PC-9 (cell line): ENCODE measurements at regions not wholly inside any gene's neighbourhood (a gene's known extent, or its start where the extent isn't known, plus 50 kb on each side); places are given as distances from the start of the nearest gene placed in this dataset.

ENCODE experiments used
- EZH2 ChIP-seq: fragments of 200-600 bp; sonication (generic); IDR thresholded peaks from 2 replicates; pipeline ENCODE4 v1.8.0; 2017; ENCODE audit warnings: antibody characterized with exemption, low read depth
- TF ChIP-seq, protein P1 (sequence below): fragments of 200-600 bp; sonication (generic); conservative IDR thresholded peaks from 2 replicates; pipeline ENCODE4 v1.6.1; 2017; ENCODE audit warnings: mixed run types, antibody characterized with exemption, mild to moderate bottlenecking, moderate library complexity

DNA sequence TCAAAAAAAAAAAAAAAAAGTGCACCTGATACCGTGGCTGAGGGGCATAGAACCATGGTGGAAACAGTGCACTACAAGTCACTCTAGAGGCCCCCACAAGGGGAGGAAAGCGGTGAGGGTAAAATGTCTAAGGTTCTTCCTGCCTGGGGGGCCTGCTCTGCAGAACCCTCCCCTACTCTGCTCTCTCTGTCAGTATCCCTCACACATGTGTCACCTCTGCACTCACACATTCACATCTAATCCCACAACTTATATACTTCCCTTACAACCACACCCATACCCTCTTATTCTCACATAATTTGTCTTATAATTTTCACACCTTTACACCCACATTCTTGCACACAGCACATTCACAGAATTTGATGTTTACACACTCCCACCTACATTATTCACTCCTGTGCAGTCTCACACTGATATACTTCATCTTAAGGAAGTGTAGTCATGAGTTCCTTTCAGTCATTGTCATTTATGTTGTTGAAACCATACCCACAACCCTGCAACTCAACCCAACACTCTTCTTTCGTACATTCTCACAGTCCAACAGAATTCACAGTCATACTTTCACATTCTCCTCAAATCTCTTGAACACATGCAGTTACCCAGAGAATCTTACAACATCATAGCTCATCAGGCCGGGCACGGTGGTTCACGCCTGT, 68.0 kb upstream of the PAX2 start:
- TF ChIP-seq, protein P1, sequence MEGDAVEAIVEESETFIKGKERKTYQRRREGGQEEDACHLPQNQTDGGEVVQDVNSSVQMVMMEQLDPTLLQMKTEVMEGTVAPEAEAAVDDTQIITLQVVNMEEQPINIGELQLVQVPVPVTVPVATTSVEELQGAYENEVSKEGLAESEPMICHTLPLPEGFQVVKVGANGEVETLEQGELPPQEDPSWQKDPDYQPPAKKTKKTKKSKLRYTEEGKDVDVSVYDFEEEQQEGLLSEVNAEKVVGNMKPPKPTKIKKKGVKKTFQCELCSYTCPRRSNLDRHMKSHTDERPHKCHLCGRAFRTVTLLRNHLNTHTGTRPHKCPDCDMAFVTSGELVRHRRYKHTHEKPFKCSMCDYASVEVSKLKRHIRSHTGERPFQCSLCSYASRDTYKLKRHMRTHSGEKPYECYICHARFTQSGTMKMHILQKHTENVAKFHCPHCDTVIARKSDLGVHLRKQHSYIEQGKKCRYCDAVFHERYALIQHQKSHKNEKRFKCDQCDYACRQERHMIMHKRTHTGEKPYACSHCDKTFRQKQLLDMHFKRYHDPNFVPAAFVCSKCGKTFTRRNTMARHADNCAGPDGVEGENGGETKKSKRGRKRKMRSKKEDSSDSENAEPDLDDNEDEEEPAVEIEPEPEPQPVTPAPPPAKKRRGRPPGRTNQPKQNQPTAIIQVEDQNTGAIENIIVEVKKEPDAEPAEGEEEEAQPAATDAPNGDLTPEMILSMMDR = no peak
- TF ChIP-seq EZH2 = no peak
